SKM-1 treated with dmso at 0.1 percent for 144 hours (cell line): ENCODE measurements at regions not wholly inside any gene's neighbourhood (a gene's known extent, or its start where the extent isn't known, plus 50 kb on each side); places are given as distances from the start of the nearest gene placed in this dataset.

Experiments used
- DNase-seq: peaks from one replicate; lab custom pipeline; 2025; ENCODE audit not compliant: unreplicated experiment; lab: John Stamatoyannopoulos, UW

DNA sequence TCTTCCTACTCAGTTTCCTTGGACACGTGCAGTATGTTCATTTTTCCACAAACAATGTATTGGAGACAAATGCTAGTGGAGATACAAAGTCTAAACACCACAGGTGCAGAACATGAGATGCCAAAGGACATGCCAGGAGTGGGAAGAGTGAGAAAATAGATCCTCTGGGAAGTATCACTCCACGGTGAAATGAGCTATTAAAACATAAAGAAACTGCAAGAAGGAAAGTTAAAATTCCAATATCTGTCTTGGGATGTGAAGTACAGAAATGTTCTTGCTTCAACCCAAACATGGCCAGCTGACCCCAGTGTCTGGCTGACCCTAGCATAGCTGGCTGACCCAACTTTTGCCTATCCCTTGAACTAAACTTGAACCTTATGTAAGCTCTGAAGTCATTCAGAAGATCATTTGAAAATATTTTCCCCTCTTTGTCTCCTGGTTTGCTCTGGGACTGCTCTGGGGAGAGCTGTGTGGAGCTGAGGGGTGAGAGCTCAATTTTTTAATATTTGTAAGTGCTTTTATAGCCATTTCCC lies 59.5 kb downstream of the FZD1 start:
- DNase-seq, result no peak

GRCh38 chr7:91324663-91325062 lies 60.4 kb downstream of the FZD1 start:
- no peak for DNase-seq

DNA sequence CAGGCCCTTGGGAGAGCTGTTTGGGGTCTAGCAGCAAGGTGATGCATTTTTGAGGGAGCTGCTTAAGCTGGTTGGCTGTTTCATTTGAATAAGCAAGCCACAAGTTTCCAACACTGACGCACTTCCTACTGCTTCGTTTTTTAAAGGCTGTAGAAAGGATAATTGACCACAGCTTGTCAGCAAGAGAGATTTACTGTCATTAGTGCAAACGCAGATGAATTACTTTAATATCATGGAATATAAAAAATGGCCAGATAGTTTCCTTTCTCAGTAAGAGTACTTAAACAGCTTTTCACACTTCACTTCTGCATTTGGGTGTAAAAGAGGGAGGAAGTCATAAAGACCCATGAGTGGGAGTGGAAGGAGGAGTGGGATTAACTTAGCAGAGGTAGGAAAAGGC lies 61.5 kb downstream of the FZD1 start:
- DNase-seq, result peak; percentile 2

GRCh38 chr7:91326516-91327199 lies 62.4 kb downstream of the FZD1 start:
- no peak for DNase-seq

DNA sequence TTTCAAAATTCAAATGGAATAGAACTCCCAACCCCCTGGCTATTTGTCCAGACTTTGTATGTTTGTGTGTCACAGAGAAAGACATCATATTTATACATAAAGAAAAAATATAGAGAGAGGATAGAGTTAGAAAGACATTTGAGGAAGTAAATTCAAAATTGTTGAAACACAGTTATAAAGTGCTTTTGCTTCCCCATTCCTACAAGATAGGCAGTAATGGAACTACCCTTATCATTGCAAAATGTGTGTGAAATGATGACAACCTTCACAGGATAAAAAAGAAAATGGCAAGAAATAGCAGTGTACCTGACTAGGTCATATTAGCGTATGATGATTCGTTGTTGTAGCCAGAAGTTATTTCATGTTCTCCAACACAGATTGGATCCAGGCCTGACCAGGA lies 63.1 kb downstream of the FZD1 start:
- DNase-seq, result peak; percentile 49

DNA sequence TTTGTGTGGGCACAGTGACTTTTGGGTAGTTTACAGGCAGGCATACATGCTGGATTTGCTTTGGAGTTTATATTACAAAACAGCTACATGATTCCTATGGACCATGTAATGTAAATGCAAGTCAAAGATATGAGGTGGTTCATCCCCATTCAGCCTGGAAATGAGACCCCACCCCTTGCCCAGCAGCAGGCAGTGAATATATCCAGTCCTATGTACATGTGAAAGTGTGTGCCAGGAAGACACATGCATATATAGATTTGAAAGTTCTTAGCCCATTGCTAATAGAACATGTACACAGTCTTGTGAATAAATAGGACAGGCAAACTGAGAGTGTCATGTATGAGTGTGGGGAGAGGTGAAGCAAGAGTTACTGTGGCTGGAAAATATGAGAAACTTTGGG lies 65.3 kb downstream of the FZD1 start:
- DNase-seq, result no peak

GRCh38 chr7:91330191-91330808 lies 66.1 kb downstream of the FZD1 start:
- no peak for DNase-seq

DNA sequence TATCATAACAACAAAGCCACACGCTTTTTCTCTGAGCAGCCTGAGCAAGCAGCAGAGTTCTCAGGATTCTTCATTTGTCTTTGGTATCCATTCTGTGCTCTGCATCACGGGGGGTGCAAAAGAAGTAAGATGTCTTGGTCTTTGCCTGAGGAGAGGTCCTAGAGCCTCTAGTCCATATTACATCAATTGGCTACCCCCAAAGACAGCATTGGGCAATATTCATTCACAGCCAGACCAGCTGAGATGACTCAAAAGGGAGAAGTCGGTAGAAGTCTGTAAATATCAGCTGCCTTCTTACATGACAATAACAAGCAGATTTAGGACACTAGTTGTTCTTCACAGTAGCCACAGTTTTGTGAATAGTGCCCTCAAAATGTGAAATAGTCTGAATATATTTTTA lies 66.6 kb downstream of the FZD1 start:
- no peak for DNase-seq

DNA sequence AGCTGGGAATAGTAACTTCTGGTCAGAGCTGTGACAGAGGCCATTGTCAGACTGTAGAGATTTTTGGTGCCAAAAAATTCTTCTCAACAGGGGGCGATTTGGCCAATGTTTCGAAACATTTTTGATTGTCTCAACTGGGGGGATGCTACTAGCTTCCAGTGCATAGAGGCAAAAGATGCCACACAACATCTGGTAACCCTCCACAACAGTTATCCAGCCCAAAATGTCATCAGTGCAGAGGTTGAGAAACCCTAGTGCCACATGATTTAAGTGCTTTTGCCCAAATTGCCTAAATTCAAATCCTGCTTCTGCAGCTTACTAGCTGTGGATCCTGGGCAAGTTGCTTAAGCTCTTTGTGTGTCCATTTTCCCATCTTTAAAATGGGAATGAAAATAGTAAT lies 71.9 kb downstream of the FZD1 start:
- no peak for DNase-seq

DNA sequence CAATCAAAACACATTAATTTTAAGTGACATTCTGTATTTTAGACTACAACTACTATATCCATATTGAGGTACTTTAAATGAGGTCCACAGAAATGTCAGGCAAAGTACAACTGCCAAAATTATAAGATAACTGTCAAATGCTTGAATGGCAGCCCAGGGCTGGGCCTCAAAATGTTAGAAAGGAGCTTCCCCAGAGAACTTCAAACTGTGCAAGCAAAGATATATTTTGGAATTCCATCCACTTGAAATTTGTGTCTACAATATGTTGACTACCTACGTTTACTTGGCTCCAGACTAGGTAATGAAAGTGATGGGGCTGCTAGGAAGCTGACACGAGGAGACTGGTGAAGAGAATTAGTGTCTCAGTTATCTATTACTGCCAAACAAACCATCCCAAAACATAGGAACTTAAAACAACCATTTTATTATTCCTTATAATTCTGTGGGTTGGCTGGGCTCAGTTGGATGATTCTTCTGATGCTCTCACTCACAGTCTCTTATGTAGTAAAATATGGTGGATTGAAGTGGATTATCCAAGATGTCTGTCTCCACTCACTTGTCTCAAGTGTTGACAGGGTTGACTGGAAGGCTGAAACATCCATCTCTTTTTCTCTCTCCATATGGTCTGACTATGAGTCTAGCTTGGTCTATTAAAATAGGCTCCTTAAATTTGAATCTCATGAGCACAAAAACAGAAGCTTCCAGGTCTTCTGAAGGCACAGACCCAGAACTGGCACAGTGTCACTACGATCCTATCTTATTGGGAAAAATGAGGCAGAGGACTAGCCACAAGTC lies 74.2 kb downstream of the FZD1 start:
- no peak for DNase-seq

DNA sequence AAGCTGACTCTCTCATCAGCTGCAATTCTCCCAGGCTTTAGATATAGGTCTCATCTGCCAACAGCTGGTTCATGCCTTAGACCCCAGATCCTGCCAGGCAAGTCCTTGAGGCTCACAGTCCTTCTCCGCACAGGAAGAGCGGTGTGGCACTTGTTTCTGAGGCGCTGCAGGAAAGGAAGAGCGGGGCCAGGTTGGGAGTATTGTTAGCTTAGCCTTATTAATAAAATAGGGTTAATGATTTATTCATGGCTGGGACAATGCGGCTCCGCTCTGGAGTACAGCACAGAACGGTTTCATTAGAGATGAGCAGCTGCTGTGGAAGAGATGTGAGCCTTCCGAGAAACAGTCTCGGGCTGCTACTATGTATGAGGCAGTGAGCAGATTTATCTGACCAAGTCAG lies 78.1 kb downstream of the FZD1 start:
- DNase-seq, result no peak

DNA sequence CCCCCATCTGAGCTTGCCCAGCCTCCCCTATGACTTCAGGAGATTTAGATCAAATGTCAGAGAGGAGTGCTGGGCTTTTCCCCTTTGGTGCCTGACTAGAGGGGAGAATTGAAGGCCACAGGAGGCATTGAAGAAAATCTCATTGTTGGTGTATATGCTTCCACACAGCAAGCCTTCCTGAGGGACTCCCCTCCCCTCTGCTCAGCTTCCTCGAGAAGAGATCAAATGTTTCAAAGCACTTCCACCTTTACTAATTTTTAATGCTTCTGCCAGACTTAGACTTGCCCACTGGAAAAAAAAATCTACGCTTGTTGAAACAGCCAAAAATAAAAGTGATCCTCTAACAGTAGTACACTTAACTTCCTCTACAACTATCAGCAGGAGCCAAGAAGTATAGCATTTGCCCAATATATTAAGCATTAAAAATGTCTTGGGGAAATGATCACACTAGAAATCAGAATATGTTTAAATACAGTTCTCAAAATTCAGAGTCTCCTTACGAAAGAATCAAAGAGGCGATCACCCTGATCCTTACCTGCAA lies 79.3 kb downstream of the FZD1 start:
- no peak for DNase-seq

DNA sequence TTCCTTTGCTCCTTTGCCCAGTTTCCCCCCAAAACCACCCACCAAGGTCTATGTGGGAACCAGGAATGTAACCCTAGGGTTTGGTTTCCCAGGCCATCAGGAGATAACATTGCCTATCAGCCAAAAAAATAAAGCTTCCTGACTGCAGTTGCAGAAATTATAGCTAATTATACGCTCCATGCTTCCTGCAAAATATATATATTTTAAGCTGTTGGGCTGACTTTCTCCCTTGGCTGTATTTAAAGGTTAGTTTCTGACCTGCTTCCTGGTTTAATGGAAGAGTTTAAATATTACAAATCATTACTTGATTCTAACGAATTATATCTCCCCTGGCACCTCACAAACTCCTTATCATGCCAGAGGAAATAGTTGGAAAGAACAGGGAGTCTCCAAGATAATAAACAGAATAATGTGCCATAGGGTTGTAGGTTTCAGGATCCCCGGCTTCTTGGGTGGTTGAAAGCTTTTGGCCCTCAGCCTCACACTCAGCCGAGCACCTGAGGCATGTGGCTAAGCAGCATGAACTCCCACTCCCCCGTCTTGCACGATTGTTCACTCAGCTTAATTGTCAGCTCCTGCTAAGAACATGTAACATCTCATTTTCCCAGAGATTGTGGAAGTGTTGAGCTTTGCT lies 79.9 kb downstream of the FZD1 start:
- no peak for DNase-seq

GRCh38 chr7:91344911-91345310 lies 80.7 kb downstream of the FZD1 start:
- DNase-seq, result no peak

DNA sequence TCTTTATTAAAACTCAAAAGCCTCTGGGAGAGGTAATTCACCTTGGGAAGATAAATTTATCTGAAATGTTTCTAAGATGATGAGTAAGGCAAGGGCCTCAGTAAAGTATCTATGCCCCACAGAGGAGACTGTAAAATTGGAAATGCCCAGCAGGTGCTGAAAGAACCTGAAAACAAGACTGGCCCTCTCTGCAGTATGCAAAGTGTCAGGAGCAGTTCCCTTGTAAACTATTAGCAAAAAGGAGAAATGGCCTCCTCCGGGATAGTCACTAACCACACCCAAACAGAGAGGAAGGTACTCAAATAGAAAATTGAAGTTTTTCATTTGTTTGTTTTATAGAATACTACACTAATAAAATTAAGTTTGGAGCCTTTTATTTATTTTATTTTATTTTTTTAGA lies 81.2 kb downstream of the FZD1 start:
- DNase-seq, result no peak

DNA sequence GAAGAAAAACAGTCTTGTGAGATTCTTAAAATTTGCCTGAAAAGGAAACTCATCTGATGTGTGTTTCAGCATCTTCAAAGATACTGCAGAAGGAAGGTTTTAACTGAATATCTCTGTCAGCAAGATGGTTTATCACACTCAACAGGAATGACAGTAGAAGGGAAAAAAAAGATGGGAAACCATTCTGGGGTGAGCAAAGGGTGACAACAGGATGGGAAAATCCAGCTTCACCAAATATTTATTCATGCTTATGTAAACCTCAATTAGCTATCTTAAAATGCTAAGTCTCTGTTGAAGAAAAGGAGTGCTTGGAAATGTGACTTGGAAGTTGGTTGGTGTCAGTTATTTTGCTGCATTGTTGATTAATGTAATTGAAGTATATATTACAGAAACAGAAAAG lies 82.2 kb downstream of the FZD1 start:
- DNase-seq, result no peak

GRCh38 chr7:91347290-91347689 lies 83.1 kb downstream of the FZD1 start:
- no peak for DNase-seq

GRCh38 chr7:91348711-91349110 lies 84.5 kb downstream of the FZD1 start:
- no peak for DNase-seq

- DNase-seq, result no peak
Measured at GRCh38 chr7:91351374-91351773, 87.1 kb downstream of the FZD1 start.

DNA sequence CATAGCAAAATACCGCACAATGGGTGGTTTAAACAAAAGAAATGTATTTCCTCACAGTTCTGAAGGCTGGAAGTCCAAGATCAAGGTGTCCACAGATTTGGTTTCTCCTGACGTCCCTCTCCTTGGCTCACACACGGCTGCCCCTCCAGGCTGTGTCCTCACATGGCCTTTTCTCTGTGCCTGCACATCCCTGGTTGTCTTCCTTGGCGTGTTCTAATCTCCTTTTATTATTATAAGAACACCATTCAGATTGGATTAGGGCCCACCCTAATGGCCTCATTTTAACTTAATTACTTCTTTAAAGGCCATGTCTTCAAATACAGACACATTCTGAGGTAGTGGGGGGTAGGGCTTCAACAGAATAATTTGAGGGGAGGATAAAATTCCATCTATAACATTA lies 87.9 kb downstream of the FZD1 start:
- DNase-seq, result no peak

DNA sequence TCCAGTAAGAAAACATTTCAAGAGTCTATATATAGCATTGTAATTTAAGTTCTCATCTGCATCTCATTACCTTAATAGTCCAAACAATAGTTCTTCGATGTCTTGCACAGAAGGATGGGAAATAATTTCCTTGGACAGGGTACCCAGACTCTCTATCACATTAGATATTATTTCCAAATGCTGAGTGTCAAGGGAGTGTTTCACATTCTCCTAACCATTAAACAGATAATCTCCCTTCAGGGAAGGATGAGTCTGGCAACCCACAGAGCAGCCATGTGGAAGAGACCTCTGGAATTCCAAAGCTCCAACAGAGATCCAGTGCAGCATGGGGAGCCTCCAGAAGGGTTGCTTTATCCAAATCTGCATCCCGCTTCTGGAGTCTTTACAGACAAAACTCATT lies 89.6 kb downstream of the FZD1 start:
- no peak for DNase-seq
